ENCODE measurements at regions not wholly inside any gene's neighbourhood (a gene's known extent, or its start where the extent isn't known, plus 50 kb on each side); places are given as distances from the start of the nearest gene placed in this dataset.

DNA sequence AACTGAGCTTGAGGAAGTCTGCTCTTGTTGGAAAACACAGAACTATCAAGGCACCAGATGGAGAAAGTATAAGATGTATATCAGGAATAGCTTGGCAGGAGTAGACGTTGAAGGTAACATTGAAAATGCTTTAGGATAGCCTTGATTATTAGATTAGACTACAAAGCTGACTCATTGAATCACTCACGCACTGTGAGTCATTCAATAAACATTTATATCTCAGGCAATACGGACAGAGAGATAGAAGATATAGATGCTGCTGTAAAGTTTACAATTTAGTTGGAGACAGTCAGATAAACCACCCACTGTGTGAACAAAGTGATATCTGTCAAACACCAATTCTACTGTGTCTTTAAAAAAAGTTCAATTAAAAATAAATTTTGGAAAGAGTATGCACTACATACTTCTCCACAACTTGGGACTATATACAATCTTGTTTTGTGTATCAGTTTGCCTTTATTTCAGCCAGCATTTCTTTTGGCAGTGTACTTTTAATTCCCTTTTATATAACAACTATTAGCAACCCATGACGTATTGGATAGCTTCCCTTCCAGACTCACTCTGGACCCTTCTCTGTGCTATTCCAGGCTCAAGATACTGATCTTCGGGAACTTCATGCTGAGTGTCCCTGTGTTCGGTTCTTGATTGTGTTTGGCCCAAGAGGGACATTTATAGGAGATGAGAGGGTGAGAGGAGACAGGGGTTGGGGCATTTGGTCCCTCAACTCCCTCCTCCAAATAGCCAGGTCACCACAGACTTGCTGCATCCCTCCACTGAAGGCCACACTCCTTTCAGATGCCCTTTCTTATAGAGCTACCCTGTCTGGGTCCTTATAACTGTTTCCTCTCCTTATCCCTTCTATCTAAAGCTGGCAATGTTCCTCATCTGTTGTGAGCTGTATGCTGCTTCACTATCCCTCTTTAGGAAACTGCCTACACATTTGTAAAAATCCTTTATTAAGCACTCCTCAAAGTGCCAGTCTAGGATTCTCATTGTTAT lies 176.6 kb upstream of the PTPRK start:
- peak overlapping the region; percentile 44; the same call in 1 of the 2 replicates for H3K14ac ChIP-seq (replicated peaks; ENCODE audit: low read depth, low read length)
- H2AFZ ChIP-seq (replicated peaks; ENCODE audit: low read length, poor library complexity), result no peak overlapping the region
- intact Hi-C loops (cut with micrococcal nuclease) (no loop called here), dilution Hi-C loops (cut with HindIII; ENCODE audit: low sequenced_read_pairs, unreplicated experiment) (no loop called here), in situ Hi-C loops (cut with MboI; ENCODE audit: low sequenced_read_pairs) (no loop called here)
- WGBS, 2 experiments (ENCODE audit: extremely low coverage in 2 of 2, insufficient read length in 1 of 2), result no CpG with 5 or more reads among the region's 6 CpGs
- peak overlapping the region; percentile 57; the same call in 1 of the 2 replicates for H4K91ac ChIP-seq (ENCODE audit: insufficient read depth, low read depth, low read length)
- H4K20me1 ChIP-seq (ENCODE audit: insufficient read depth, low read length), result no peaks in the 10 kb centered on the region
- no peak overlapping the region; the same call in 1 of the 2 replicates for H3K56ac ChIP-seq (ENCODE audit: extremely low read depth, insufficient read depth, low read length)
- peak; percentile 96 for ATAC-seq (ENCODE audit: low read depth)
- H2BK120ac ChIP-seq (ENCODE audit: low read depth, low read length), result peak overlapping the region; percentile 54
- H2BK20ac ChIP-seq (ENCODE audit: low read depth, low read length), result peak overlapping the region; percentile 75
- no TSS peak for BruUV-seq (replicated peaks)
- no peak overlapping the region; the same call in 1 of the 2 replicates for H3K4me2 ChIP-seq (ENCODE audit: low read depth, low read length)
- no peaks in the 10 kb centered on the region for H3K9me3 ChIP-seq (ENCODE audit: control insufficient read depth, insufficient read depth, low read length)
- H4K8ac ChIP-seq (ENCODE audit: low read depth in 2 of 2, low read length in 2 of 2), result peak overlapping the region in 1 of 2 experiments; percentile 14; a peak in 1 of 4 replicates
- H2BK15ac ChIP-seq (ENCODE audit: low read depth, low read length), result peak overlapping the region; percentile 87
- H3K27me3 ChIP-seq (ENCODE audit: control insufficient read depth, insufficient read depth, low read length), result no peaks in the 10 kb centered on the region
- no peak overlapping the region for H3K9ac ChIP-seq (ENCODE audit: low read depth, low read length)
- peak overlapping the region; percentile 83 for H2AK5ac ChIP-seq (ENCODE audit: low read depth, low read length)
- peaks cover 5% of the 10 kb centered on the region; the same call in 1 of the 2 replicates for H3K4me1 ChIP-seq (ENCODE audit: control insufficient read depth, insufficient read depth, low read length)
- H3K27ac ChIP-seq (ENCODE audit: insufficient read depth, low read length), result no peak overlapping the region
- peak overlapping the region; percentile 34; the same call in 1 of the 2 replicates for H3K23ac ChIP-seq (ENCODE audit: low read depth, low read length)
- H3K36me3 ChIP-seq (ENCODE audit: control insufficient read depth, insufficient read depth, low read length), result no peaks in the 10 kb centered on the region
- no peak overlapping the region for H2AK9ac ChIP-seq (replicated peaks; ENCODE audit: low read depth, low read length, poor library complexity)
- CTCF ChIA-PET, result interaction anchor here (1.2 kb wide), 1 partner anchor 16 kb away, joined by 3 read pairs; no protein-coding TSS in a partner anchor
- POLR2A ChIA-PET (ENCODE audit: unreplicated experiment), result no interaction called here
- no peak overlapping the region for H3K4me3 ChIP-seq (ENCODE audit: insufficient read depth, low read depth, low read length)
- peak overlapping the region; percentile 18; the same call in 1 of the 2 replicates for H3K18ac ChIP-seq (ENCODE audit: low read depth, low read length)
- H3K9me1 ChIP-seq (ENCODE audit: insufficient read depth, low read length), result no peaks in the 10 kb centered on the region
- H3K79me1 ChIP-seq (ENCODE audit: low read depth in 1 of 2, low read length in 2 of 2), result no peaks in the 10 kb centered on the region
- H3K4ac ChIP-seq (ENCODE audit: low read depth, low read length), result peak overlapping the region; percentile 58
- peak; percentile 88 for DNase-seq
- H2BK5ac ChIP-seq (ENCODE audit: low read depth, low read length, poor library complexity, severe bottlenecking), result no peak overlapping the region
- no peak overlapping the region; the same call in 1 of the 2 replicates for H4K5ac ChIP-seq (ENCODE audit: low read depth, low read length)
- TF ChIP-seq CEBPB (IDR thresholded peaks at IDR 0.05; ENCODE audit: low read depth, low read length), result no peak
- TF ChIP-seq, protein P1, sequence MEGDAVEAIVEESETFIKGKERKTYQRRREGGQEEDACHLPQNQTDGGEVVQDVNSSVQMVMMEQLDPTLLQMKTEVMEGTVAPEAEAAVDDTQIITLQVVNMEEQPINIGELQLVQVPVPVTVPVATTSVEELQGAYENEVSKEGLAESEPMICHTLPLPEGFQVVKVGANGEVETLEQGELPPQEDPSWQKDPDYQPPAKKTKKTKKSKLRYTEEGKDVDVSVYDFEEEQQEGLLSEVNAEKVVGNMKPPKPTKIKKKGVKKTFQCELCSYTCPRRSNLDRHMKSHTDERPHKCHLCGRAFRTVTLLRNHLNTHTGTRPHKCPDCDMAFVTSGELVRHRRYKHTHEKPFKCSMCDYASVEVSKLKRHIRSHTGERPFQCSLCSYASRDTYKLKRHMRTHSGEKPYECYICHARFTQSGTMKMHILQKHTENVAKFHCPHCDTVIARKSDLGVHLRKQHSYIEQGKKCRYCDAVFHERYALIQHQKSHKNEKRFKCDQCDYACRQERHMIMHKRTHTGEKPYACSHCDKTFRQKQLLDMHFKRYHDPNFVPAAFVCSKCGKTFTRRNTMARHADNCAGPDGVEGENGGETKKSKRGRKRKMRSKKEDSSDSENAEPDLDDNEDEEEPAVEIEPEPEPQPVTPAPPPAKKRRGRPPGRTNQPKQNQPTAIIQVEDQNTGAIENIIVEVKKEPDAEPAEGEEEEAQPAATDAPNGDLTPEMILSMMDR (conservative IDR thresholded peaks at IDR 0.05; ENCODE audit: low read depth, low read length), result no peak
- peak; percentile 94 for TF ChIP-seq FOS (IDR thresholded peaks at IDR 0.05; ENCODE audit: low read depth, low read length)
- TF ChIP-seq RFX5 (IDR thresholded peaks at IDR 0.05; ENCODE audit: low read depth, low read length), result no peak
- no peak for TF ChIP-seq RAD21 (IDR thresholded peaks at IDR 0.05; ENCODE audit: low read length)
- TF ChIP-seq RCOR1 (IDR thresholded peaks at IDR 0.05; ENCODE audit: insufficient replicate concordance, low read length), result no peak
- 0 out of 2 replicates have a peak, but pooled peaks have one; percentile 13 for TF ChIP-seq MAFK (IDR thresholded peaks at IDR 0.05; ENCODE audit: low read depth, low read length)
- TF ChIP-seq NFE2L2 (IDR thresholded peaks at IDR 0.05; ENCODE audit: low read depth, low read length), result peak; percentile 47; the same call in 1 of the 2 replicates
- TF ChIP-seq SMC3 (IDR thresholded peaks at IDR 0.05; ENCODE audit: low read depth, low read length), result no peak
- peak; percentile 33; the same call in 1 of the 2 replicates for TF ChIP-seq BHLHE40 (IDR thresholded peaks at IDR 0.05; ENCODE audit: low read depth, low read length)
- TF ChIP-seq CHD1 (IDR thresholded peaks at IDR 0.05; ENCODE audit: low read depth, low read length), result no peak
- TF ChIP-seq, protein P2, sequence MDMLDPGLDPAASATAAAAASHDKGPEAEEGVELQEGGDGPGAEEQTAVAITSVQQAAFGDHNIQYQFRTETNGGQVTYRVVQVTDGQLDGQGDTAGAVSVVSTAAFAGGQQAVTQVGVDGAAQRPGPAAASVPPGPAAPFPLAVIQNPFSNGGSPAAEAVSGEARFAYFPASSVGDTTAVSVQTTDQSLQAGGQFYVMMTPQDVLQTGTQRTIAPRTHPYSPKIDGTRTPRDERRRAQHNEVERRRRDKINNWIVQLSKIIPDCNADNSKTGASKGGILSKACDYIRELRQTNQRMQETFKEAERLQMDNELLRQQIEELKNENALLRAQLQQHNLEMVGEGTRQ (IDR thresholded peaks at IDR 0.05; ENCODE audit: low read depth, low read length), result no peak
- TF ChIP-seq, protein P3, sequence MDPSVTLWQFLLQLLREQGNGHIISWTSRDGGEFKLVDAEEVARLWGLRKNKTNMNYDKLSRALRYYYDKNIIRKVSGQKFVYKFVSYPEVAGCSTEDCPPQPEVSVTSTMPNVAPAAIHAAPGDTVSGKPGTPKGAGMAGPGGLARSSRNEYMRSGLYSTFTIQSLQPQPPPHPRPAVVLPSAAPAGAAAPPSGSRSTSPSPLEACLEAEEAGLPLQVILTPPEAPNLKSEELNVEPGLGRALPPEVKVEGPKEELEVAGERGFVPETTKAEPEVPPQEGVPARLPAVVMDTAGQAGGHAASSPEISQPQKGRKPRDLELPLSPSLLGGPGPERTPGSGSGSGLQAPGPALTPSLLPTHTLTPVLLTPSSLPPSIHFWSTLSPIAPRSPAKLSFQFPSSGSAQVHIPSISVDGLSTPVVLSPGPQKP (IDR thresholded peaks at IDR 0.05; ENCODE audit: borderline replicate concordance, low read depth, low read length), result no peak
